ENCODE measurements at regions not wholly inside any gene's neighbourhood (a gene's known extent, or its start where the extent isn't known, plus 50 kb on each side); places are given as distances from the start of the nearest gene placed in this dataset.

GRCh38 chr11:70863993-70864392, 388.4 kb downstream of the SHANK2 start:
- ChIA-PET POLR2A (no interaction called here), CTCF (no interaction called here)
- no peak for DNase-seq (ENCODE audit: low read depth, low spot score)

GRCh38 chr11:70865356-70865755, 387.0 kb downstream of the SHANK2 start:
- POLR2A ChIA-PET, result no interaction called here
- TF ChIP-seq, protein P1, sequence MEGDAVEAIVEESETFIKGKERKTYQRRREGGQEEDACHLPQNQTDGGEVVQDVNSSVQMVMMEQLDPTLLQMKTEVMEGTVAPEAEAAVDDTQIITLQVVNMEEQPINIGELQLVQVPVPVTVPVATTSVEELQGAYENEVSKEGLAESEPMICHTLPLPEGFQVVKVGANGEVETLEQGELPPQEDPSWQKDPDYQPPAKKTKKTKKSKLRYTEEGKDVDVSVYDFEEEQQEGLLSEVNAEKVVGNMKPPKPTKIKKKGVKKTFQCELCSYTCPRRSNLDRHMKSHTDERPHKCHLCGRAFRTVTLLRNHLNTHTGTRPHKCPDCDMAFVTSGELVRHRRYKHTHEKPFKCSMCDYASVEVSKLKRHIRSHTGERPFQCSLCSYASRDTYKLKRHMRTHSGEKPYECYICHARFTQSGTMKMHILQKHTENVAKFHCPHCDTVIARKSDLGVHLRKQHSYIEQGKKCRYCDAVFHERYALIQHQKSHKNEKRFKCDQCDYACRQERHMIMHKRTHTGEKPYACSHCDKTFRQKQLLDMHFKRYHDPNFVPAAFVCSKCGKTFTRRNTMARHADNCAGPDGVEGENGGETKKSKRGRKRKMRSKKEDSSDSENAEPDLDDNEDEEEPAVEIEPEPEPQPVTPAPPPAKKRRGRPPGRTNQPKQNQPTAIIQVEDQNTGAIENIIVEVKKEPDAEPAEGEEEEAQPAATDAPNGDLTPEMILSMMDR (IDR thresholded peaks at IDR 0.05; ENCODE audit: insufficient read depth, low read length, missing control alignments), result no peak
- H3K4me3 ChIP-seq (ENCODE audit: low read depth, low read length), result no peak overlapping the region
- CTCF ChIA-PET, result no interaction called here
- DNase-seq (ENCODE audit: low read depth, low spot score), result no peak

More at GRCh38 chr11:70863993-70864392, 388.4 kb downstream of the SHANK2 start:
- TF ChIP-seq, protein P1 (IDR thresholded peaks at IDR 0.05; ENCODE audit: insufficient read depth, low read length, missing control alignments), result no peak
- H3K4me3 ChIP-seq (ENCODE audit: low read depth, low read length), result no peak overlapping the region

GRCh38 chr11:70866834-70867233, 385.5 kb downstream of the SHANK2 start:
- no peak overlapping the region for H3K4me3 ChIP-seq (ENCODE audit: low read depth, low read length)
- DNase-seq (ENCODE audit: low read depth, low spot score), result no peak
- CTCF ChIA-PET, result no interaction called here
- POLR2A ChIA-PET, result no interaction called here
- TF ChIP-seq, protein P1 (IDR thresholded peaks at IDR 0.05; ENCODE audit: insufficient read depth, low read length, missing control alignments), result no peak

DNA sequence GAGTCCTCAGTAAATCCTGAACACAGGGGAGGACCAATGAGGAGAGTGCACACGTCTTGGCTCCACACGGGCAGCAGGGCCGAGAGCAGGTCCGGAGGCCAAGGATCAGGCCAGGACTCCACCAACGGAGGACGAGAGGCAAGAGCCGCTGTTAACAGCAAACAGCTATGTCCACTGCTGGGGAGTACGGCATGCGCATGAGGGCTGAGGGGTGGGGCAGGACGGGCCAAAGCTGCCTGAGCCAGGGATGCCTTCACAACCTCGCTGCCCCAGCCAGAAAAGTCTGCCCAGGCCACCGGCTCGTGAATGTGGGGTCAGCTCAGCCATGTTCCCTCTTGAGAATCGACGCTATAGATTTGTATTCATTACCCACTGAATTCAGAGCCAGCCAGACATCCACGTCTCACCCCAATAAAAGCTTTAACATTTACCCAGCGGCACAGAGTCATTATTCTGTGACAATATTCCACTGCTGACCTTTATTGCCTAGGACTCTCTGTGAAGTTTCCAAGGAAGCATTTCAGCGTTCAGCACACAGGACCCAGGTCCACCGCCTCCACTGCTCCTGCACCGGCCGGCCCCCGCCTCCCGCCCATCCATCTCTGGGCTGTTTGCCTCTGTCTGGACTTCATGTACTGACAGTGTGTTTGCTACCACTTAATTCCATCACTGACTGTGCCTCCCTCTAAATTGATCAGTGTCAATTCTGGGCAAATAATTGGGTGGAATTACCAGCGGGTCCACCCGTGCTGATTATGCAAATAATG, 384.9 kb downstream of the SHANK2 start:
- DNase-seq (ENCODE audit: low read depth, low spot score), result no peak
- H3K4me3 ChIP-seq (ENCODE audit: low read depth, low read length), result no peak overlapping the region
- CTCF ChIA-PET, result no interaction called here
- POLR2A ChIA-PET, result no interaction called here
- TF ChIP-seq, protein P1 (IDR thresholded peaks at IDR 0.05; ENCODE audit: insufficient read depth, low read length, missing control alignments), result no peak

DNA sequence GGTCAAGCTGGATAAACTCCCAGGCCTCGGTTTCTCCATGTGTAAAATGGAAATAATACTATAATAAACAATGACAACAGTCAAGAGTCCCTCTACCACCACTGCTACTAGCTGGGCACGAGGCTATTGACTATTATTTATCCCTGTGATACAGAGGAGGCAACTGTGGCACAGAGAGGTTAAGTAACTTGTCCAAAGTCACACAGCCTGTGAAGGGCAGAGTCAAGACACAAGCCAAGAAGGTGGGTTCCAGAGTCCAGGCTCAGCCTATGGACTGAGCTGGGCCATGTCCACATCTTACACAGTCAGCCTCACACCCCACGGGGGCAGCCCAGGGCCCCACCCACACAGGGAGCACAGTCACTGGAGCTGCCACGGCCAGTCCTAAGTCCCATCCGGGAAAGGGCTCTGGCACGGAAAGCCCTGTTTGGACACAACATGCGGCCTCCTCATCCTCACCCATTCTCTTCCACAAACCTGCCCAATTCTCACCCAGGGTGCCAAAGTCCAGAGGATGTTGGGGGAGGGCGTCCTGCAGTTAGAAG, 384.0 kb downstream of the SHANK2 start:
- H3K4me3 ChIP-seq (ENCODE audit: low read depth, low read length), result no peak overlapping the region
- DNase-seq (ENCODE audit: low read depth, low spot score), result no peak
- ChIA-PET POLR2A (no interaction called here), CTCF (no interaction called here)
- TF ChIP-seq, protein P1 (IDR thresholded peaks at IDR 0.05; ENCODE audit: insufficient read depth, low read length, missing control alignments), result no peak

DNA sequence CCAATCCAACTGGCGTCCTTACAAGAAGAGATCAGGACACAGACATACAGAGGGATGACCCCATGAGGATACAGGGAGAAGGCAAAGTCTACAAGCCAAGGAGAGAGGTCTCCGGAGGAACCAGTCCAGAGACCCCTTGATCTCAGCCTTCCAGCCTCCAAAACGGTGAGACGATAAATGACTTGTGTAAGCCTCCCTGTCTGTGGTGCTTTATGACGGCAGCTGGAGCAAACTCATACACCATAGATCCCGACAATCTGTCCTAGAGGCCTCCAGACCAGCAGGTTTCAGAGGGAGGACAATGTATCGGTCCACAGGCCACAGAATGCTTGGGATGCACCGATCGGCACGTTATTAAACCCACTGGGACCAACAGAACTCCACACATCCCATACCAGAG, 383.3 kb downstream of the SHANK2 start:
- DNase-seq (ENCODE audit: low read depth, low spot score), result no peak
- no peak overlapping the region for H3K4me3 ChIP-seq (ENCODE audit: low read depth, low read length)
- ChIA-PET POLR2A (no interaction called here), CTCF (no interaction called here)
- TF ChIP-seq, protein P1 (IDR thresholded peaks at IDR 0.05; ENCODE audit: insufficient read depth, low read length, missing control alignments), result no peak

All from AG04449 (cell line).